ENCODE measurements at regions not wholly inside any gene's neighbourhood (a gene's known extent, or its start where the extent isn't known, plus 50 kb on each side); places are given as distances from the start of the nearest gene placed in this dataset.

DNA sequence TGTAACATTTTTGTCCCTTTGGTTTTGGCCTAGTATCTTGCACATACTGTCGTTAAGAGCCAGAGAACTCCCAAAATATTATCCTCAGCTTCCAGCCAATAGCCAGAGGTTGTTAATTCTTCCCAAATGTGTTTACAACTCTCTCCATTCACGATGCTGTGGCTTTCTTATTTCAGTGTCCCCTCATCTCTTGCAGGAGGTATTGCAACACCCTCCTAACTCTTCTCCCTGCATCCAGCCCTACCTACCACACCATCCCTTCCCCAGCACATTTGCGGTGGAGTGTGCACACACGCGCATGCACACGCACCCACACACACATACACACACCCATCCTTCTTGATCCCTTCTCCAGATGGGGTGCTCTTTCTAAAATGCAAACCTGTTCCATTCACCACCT lies 75.6 kb upstream of the LMO2 start:
- TF ChIP-seq, protein P1, sequence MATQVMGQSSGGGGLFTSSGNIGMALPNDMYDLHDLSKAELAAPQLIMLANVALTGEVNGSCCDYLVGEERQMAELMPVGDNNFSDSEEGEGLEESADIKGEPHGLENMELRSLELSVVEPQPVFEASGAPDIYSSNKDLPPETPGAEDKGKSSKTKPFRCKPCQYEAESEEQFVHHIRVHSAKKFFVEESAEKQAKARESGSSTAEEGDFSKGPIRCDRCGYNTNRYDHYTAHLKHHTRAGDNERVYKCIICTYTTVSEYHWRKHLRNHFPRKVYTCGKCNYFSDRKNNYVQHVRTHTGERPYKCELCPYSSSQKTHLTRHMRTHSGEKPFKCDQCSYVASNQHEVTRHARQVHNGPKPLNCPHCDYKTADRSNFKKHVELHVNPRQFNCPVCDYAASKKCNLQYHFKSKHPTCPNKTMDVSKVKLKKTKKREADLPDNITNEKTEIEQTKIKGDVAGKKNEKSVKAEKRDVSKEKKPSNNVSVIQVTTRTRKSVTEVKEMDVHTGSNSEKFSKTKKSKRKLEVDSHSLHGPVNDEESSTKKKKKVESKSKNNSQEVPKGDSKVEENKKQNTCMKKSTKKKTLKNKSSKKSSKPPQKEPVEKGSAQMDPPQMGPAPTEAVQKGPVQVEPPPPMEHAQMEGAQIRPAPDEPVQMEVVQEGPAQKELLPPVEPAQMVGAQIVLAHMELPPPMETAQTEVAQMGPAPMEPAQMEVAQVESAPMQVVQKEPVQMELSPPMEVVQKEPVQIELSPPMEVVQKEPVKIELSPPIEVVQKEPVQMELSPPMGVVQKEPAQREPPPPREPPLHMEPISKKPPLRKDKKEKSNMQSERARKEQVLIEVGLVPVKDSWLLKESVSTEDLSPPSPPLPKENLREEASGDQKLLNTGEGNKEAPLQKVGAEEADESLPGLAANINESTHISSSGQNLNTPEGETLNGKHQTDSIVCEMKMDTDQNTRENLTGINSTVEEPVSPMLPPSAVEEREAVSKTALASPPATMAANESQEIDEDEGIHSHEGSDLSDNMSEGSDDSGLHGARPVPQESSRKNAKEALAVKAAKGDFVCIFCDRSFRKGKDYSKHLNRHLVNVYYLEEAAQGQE (IDR thresholded peaks at IDR 0.05; ENCODE audit: insufficient replicate concordance, low read depth), result no peak
- TF ChIP-seq, protein P2, sequence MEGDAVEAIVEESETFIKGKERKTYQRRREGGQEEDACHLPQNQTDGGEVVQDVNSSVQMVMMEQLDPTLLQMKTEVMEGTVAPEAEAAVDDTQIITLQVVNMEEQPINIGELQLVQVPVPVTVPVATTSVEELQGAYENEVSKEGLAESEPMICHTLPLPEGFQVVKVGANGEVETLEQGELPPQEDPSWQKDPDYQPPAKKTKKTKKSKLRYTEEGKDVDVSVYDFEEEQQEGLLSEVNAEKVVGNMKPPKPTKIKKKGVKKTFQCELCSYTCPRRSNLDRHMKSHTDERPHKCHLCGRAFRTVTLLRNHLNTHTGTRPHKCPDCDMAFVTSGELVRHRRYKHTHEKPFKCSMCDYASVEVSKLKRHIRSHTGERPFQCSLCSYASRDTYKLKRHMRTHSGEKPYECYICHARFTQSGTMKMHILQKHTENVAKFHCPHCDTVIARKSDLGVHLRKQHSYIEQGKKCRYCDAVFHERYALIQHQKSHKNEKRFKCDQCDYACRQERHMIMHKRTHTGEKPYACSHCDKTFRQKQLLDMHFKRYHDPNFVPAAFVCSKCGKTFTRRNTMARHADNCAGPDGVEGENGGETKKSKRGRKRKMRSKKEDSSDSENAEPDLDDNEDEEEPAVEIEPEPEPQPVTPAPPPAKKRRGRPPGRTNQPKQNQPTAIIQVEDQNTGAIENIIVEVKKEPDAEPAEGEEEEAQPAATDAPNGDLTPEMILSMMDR (IDR thresholded peaks at IDR 0.05; ENCODE audit: insufficient read depth, low read length), result no peak

Data from HL-60 (cell line).